HCT116 (cell line): ENCODE measurements at regions not wholly inside any gene's neighbourhood (a gene's known extent, or its start where the extent isn't known, plus 50 kb on each side); places are given as distances from the start of the nearest gene placed in this dataset.

Experiments
- CEBPB ChIP-seq: IDR thresholded peaks from 2 replicates; pipeline ENCODE4 v1.6.1; 2012; ENCODE audit warnings: low read depth
- POLR2AphosphoS5 ChIP-seq: IDR thresholded peaks from 2 replicates; pipeline ENCODE4 v1.6.1; 2011; ENCODE audit warnings: mild to moderate bottlenecking, low read depth, low read length, moderate library complexity
- TF ChIP-seq, protein P1 (sequence below), 3 experiments: fragments of 200-600 bp in 1 of 3; sonication (generic) in 1 of 3; IDR thresholded peaks in 2 of 3; conservative IDR thresholded peaks in 1 of 3; 2 replicates each; pipeline ENCODE4 v1.5.1; 2012 to 2017; ENCODE audit warnings: low read depth in 2 of 3, low read length in 2 of 3, antibody characterized with exemption in 1 of 3, borderline replicate concordance in 1 of 3, control low read depth in 1 of 3, mild to moderate bottlenecking in 1 of 3, mixed read lengths in 1 of 3, mixed run types in 1 of 3, moderate library complexity in 1 of 3; ENCODE audit not compliant: insufficient read depth in 1 of 3

DNA sequence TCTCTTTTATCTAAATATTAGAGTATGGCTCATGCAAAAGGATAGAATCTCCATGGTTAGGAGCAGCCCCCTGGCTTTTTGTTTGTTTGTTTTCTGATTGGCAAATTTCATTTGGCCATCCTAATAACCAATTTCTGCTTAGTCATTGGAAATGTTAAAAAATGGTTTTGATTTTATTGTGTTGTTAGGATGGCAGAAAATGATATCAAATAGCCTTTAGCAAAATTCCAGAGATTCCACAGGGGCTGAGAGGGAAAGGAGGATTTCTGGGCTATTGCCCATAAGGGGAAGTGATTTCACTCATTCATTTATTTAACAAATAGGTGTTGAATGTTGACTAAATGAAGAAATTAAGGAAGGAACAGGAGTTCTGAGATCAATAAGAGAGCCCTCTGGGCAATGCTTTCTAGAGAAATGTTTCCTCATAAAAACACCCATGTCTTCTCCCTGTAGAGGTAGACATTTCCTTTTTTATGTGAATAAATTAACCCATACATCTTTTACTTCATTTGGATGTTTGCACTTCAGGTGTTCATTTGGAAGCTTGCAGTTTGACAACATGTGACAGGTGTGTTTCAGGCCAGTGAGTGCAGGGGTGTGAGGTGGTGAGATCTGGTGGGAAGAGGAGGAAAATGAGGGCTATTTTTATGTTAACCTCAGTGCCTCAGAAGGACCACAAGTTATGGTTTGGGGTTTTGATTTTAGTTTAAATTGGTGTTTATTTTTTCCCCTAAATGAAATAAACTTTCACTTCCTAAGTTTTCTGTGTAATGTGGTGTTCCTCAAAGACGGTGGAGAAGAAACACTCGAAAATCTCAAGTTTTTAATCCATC is 61.7 kb upstream of the EPC2 start:
- TF ChIP-seq POLR2AphosphoS5 = no peak
- TF ChIP-seq, protein P1, sequence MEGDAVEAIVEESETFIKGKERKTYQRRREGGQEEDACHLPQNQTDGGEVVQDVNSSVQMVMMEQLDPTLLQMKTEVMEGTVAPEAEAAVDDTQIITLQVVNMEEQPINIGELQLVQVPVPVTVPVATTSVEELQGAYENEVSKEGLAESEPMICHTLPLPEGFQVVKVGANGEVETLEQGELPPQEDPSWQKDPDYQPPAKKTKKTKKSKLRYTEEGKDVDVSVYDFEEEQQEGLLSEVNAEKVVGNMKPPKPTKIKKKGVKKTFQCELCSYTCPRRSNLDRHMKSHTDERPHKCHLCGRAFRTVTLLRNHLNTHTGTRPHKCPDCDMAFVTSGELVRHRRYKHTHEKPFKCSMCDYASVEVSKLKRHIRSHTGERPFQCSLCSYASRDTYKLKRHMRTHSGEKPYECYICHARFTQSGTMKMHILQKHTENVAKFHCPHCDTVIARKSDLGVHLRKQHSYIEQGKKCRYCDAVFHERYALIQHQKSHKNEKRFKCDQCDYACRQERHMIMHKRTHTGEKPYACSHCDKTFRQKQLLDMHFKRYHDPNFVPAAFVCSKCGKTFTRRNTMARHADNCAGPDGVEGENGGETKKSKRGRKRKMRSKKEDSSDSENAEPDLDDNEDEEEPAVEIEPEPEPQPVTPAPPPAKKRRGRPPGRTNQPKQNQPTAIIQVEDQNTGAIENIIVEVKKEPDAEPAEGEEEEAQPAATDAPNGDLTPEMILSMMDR (IDR thresholded peaks at IDR 0.05 in 2 of 3, conservative IDR thresholded peaks at IDR 0.05 in 1 of 3; ENCODE audit: borderline replicate concordance in 1 of 3, insufficient read depth in 1 of 3, low read depth in 2 of 3, low read length in 2 of 3) = no peak
- TF ChIP-seq CEBPB = no peak
